ENCODE measurements at regions not wholly inside any gene's neighbourhood (a gene's known extent, or its start where the extent isn't known, plus 50 kb on each side); places are given as distances from the start of the nearest gene placed in this dataset.

- TF ChIP-seq SPI1 (IDR thresholded peaks at IDR 0.05; ENCODE audit: low read depth, low read length): no peak
- no peak for TF ChIP-seq POLR2AphosphoS5 (IDR thresholded peaks at IDR 0.05; ENCODE audit: low read depth, low read length)
- TF ChIP-seq POLR2A (IDR thresholded peaks at IDR 0.05; ENCODE audit: low read depth, low read length): no peak
- TF ChIP-seq TAF1 (IDR thresholded peaks at IDR 0.05; ENCODE audit: low read depth, low read length): no peak
- TF ChIP-seq POU2F2 (IDR thresholded peaks at IDR 0.05; ENCODE audit: low read depth, low read length): no peak
Observed at GRCh38 chr2:8331068-8331467, 350.8 kb upstream of the ID2 start.

Measured in GM12891 (cell line).